H1 (cell line): ENCODE measurements at regions not wholly inside any gene's neighbourhood (a gene's known extent, or its start where the extent isn't known, plus 50 kb on each side); places are given as distances from the start of the nearest gene placed in this dataset.

Experiments
- CTCF ChIA-PET: fragments of 300-600 bp; sonication (Branson Sonifier 250); formaldehyde crosslinking; loops from one replicate; lab custom pipeline; 2021; ENCODE audit not compliant: partially characterized antibody; lab: Charles Lee
- POLR2A ChIA-PET: fragments of 300-600 bp; sonication (Branson Sonifier 250); formaldehyde crosslinking; loops from one replicate; lab custom pipeline; 2021; ENCODE audit warnings: inconsistent platforms; ENCODE audit not compliant: partially characterized antibody; lab: Charles Lee
- DNase-seq, 2 experiments: peaks; one replicate each; pipeline versions ENCODE4 v3.0.0 to v3.0.0-alpha.2; 2010 to 2022; ENCODE audit warnings: low spot score in 2 of 2, low read depth in 1 of 2, mixed read lengths in 1 of 2
- FAIRE-seq: peaks from 2 replicates; lab custom pipeline; 2011; peaks lifted over from hg19 to GRCh38; lab: Jason Lieb, UNC
- H2AFZ ChIP-seq: 2 replicates; pipeline ENCODE4 v1.8.1; 2012; ENCODE audit warnings: low read length, inconsistent platforms
- H2AK5ac ChIP-seq: 2 replicates; pipeline ENCODE4 v1.6.1; 2013; ENCODE audit warnings: low read depth, low read length
- H2BK120ac ChIP-seq: replicated peaks from 2 replicates; pipeline ENCODE3; 2013; ENCODE audit warnings: low read depth, low read length, inconsistent platforms
- H2BK12ac ChIP-seq: 2 replicates; pipeline ENCODE4 v1.6.1; 2013; ENCODE audit warnings: low read depth, low read length
- H2BK15ac ChIP-seq: 2 replicates; pipeline ENCODE4 v1.6.1; 2013; ENCODE audit warnings: low read length
- H2BK20ac ChIP-seq: 2 replicates; pipeline ENCODE4 v1.6.1; 2013; ENCODE audit warnings: low read length
- H2BK5ac ChIP-seq: 2 replicates; pipeline ENCODE4 v1.6.1; 2013; ENCODE audit warnings: low read depth, low read length
- H3K14ac ChIP-seq: 2 replicates; pipeline ENCODE4 v1.6.1; 2013; ENCODE audit warnings: inconsistent platforms; ENCODE audit not compliant: insufficient read length
- H3K18ac ChIP-seq: 2 replicates; pipeline ENCODE4 v1.6.1; 2013; ENCODE audit warnings: low read length; ENCODE audit errors: extremely low read depth
- H3K23ac ChIP-seq: 2 replicates; pipeline ENCODE4 v1.6.1; 2013; ENCODE audit warnings: inconsistent platforms; ENCODE audit not compliant: insufficient read length
- H3K23me2 ChIP-seq: 2 replicates; pipeline ENCODE4 v1.6.1; 2013; ENCODE audit warnings: low read depth, low read length
- H3K27ac ChIP-seq: 2 replicates; pipeline ENCODE4 v1.6.1; 2011; ENCODE audit warnings: low read depth, low read length, inconsistent platforms
- H3K27me3 ChIP-seq, 4 experiments: replicated peaks in 1 of 4; 1 replicate in 1 of 4; 2 replicates in 3 of 4; pipeline versions ENCODE4 v1.6.1 to v1.8.1; 2011 to 2013; ENCODE audit warnings: low read length in 3 of 4, mild to moderate bottlenecking in 3 of 4, inconsistent platforms in 2 of 4, mixed read lengths in 2 of 4, moderate library complexity in 1 of 4; ENCODE audit not compliant: control insufficient read depth in 3 of 4, insufficient read depth in 3 of 4; ENCODE audit errors: extremely low read depth in 1 of 4
- H3K36me3 ChIP-seq, 4 experiments: 2 replicates each; pipeline versions ENCODE4 v1.6.1 to v1.8.1; 2011 to 2013; ENCODE audit warnings: mild to moderate bottlenecking in 4 of 4, low read length in 3 of 4, moderate library complexity in 2 of 4, control low read depth in 1 of 4, inconsistent platforms in 1 of 4; ENCODE audit not compliant: insufficient read depth in 4 of 4, control insufficient read depth in 2 of 4
- H3K4ac ChIP-seq: replicated peaks from 2 replicates; pipeline ENCODE3; 2013; ENCODE audit warnings: low read length, low read depth, mixed read lengths, inconsistent platforms; ENCODE audit not compliant: insufficient read length
- H3K4me1 ChIP-seq, 4 experiments: replicated peaks in 1 of 4; 1 replicate in 1 of 4; 2 replicates in 3 of 4; pipeline versions ENCODE4 v1.6.1 to v1.8.1; 2011 to 2013; ENCODE audit warnings: low read length in 3 of 4, inconsistent platforms in 2 of 4, mixed read lengths in 1 of 4; ENCODE audit not compliant: insufficient read depth in 4 of 4, control insufficient read depth in 3 of 4
- H3K4me2 ChIP-seq, 2 experiments: 2 replicates each; pipeline versions ENCODE4 v1.6.1 to v1.8.1; 2011 to 2013; ENCODE audit warnings: low read depth in 2 of 2, low read length in 2 of 2, control low read depth in 1 of 2, inconsistent platforms in 1 of 2, mild to moderate bottlenecking in 1 of 2; ENCODE audit not compliant: insufficient read depth in 1 of 2
- H3K4me3 ChIP-seq, 4 experiments: fragments of 200-600, 300-600 bp in 1 of 4; sonication (generic), shearing (Covaris generic), sonication (Bioruptor Twin) in 1 of 4; 2 replicates each; pipeline versions ENCODE4 v1.5.1 to v1.8.1; 2011 to 2016; ENCODE audit warnings: low read length in 4 of 4, low read depth in 3 of 4, control low read depth in 2 of 4, inconsistent platforms in 2 of 4, mild to moderate bottlenecking in 2 of 4, mixed read lengths in 1 of 4, moderate library complexity in 1 of 4; ENCODE audit not compliant: insufficient read depth in 2 of 4; ENCODE audit errors: extremely low read depth in 1 of 4
- H3K56ac ChIP-seq: replicated peaks from 2 replicates; pipeline ENCODE3; 2013; ENCODE audit warnings: low read depth, mild to moderate bottlenecking, mixed read lengths, low read length, inconsistent platforms; ENCODE audit not compliant: insufficient read length
- H3K79me1 ChIP-seq: 2 replicates; pipeline ENCODE4 v1.6.1; 2013; ENCODE audit warnings: low read depth, low read length, control low read depth
- H3K79me2 ChIP-seq, 2 experiments: 2 replicates each; pipeline versions ENCODE4 v1.6.1 to v1.8.1; 2012 to 2013; ENCODE audit warnings: low read length in 2 of 2, mild to moderate bottlenecking in 2 of 2, inconsistent platforms in 1 of 2; ENCODE audit not compliant: insufficient read depth in 2 of 2, control insufficient read depth in 1 of 2
- H3K9ac ChIP-seq, 4 experiments: replicated peaks in 1 of 4; 1 replicate in 1 of 4; 2 replicates in 3 of 4; pipeline versions ENCODE4 v1.6.1 to v1.8.1; 2011 to 2013; ENCODE audit warnings: low read depth in 3 of 4, low read length in 3 of 4, control low read depth in 2 of 4, mild to moderate bottlenecking in 2 of 4, moderate library complexity in 2 of 4, inconsistent platforms in 1 of 4; ENCODE audit errors: extremely low read depth in 1 of 4
- H3K9me3 ChIP-seq, 2 experiments: 2 replicates each; pipeline versions ENCODE4 v1.6.1 to v1.8.1; 2012 to 2013; ENCODE audit warnings: mild to moderate bottlenecking in 2 of 2, moderate library complexity in 2 of 2, control low read depth in 1 of 2, inconsistent platforms in 1 of 2, low read depth in 1 of 2, low read length in 1 of 2, mixed read lengths in 1 of 2; ENCODE audit not compliant: insufficient read depth in 2 of 2
- H4K20me1 ChIP-seq, 2 experiments: replicated peaks in 1 of 2; 2 replicates each; pipeline versions ENCODE3 to v1.8.1; 2011 to 2013; ENCODE audit warnings: inconsistent platforms in 2 of 2, low read length in 2 of 2, mild to moderate bottlenecking in 1 of 2; ENCODE audit not compliant: insufficient read depth in 2 of 2, control insufficient read depth in 1 of 2
- H4K5ac ChIP-seq: 2 replicates; pipeline ENCODE4 v1.6.1; 2013; ENCODE audit warnings: low read length, low read depth, mixed read lengths, inconsistent platforms; ENCODE audit not compliant: insufficient read length
- H4K8ac ChIP-seq: 2 replicates; pipeline ENCODE4 v1.8.0; 2013; ENCODE audit warnings: mild to moderate bottlenecking, moderate library complexity, low read length, inconsistent platforms; ENCODE audit not compliant: insufficient read depth; ENCODE audit errors: extremely low read depth
- H4K91ac ChIP-seq: replicated peaks from 2 replicates; pipeline ENCODE3; 2013; ENCODE audit warnings: low read length, mixed read lengths, inconsistent platforms; ENCODE audit not compliant: insufficient read length
- CBX8 ChIP-seq: fragments of 300-800, 300-1000 bp; sonication (generic); IDR thresholded peaks from 2 replicates; pipeline ENCODE4 v1.7.1; 2016; ENCODE audit warnings: low read depth, low read length, borderline replicate concordance
- CTCF ChIP-seq, 3 experiments: IDR thresholded peaks; 1 replicate in 2 of 3; 2 replicates in 1 of 3; pipeline versions ENCODE4 v1.5.1 to v1.6.1; 2011; ENCODE audit warnings: low read length in 3 of 3, mild to moderate bottlenecking in 3 of 3, inconsistent platforms in 2 of 3, low read depth in 1 of 3, moderate library complexity in 1 of 3; ENCODE audit not compliant: insufficient read depth in 1 of 3; ENCODE audit errors: control extremely low read depth in 1 of 3
- JUN ChIP-seq: IDR thresholded peaks from 2 replicates; pipeline ENCODE4 v1.6.1; 2011; ENCODE audit warnings: low read depth, mild to moderate bottlenecking, improper control_type of control experiment, low read length
- POLR2A ChIP-seq, 2 experiments: IDR thresholded peaks; 1 replicate in 1 of 2; 2 replicates in 1 of 2; pipeline ENCODE4 v1.6.1; 2011; ENCODE audit warnings: low read depth in 2 of 2, low read length in 2 of 2, mild to moderate bottlenecking in 2 of 2; ENCODE audit errors: control extremely low read depth in 1 of 2
- POLR2AphosphoS5 ChIP-seq: IDR thresholded peaks from 2 replicates; pipeline ENCODE4 v1.6.1; 2011; ENCODE audit warnings: low read depth, low read length
- RAD21 ChIP-seq, 2 experiments: IDR thresholded peaks in 1 of 2; conservative IDR thresholded peaks in 1 of 2; 2 replicates each; pipeline ENCODE4 v1.6.1; 2011; ENCODE audit warnings: low read depth in 2 of 2, low read length in 2 of 2, improper control_type of control experiment in 1 of 2, inconsistent platforms in 1 of 2, mild to moderate bottlenecking in 1 of 2, moderate library complexity in 1 of 2
- WGBS, 2 experiments: shearing (Covaris generic) in 1 of 2; methylation state at CpG; one replicate each; pipeline versions ENCODE4 v1.1.6 to v1.1.7; 2013 to 2015; ENCODE audit warnings: low lambda C conversion rate in 2 of 2, mixed read lengths in 2 of 2, inconsistent platforms in 1 of 2, low coverage in 1 of 2, missing lambda C conversion rate in 1 of 2; ENCODE audit not compliant: insufficient replicate concordance in 2 of 2, insufficient coverage in 1 of 2, insufficient read length in 1 of 2; ENCODE audit errors: extremely low coverage in 1 of 2, missing lambda C conversion rate in 1 of 2; 5-methylcytosine and 5-hydroxymethylcytosine counted together
- TF ChIP-seq, protein P1 (sequence below): IDR thresholded peaks from 2 replicates; pipeline ENCODE4 v1.6.1; 2012; ENCODE audit warnings: low read length, inconsistent platforms

DNA sequence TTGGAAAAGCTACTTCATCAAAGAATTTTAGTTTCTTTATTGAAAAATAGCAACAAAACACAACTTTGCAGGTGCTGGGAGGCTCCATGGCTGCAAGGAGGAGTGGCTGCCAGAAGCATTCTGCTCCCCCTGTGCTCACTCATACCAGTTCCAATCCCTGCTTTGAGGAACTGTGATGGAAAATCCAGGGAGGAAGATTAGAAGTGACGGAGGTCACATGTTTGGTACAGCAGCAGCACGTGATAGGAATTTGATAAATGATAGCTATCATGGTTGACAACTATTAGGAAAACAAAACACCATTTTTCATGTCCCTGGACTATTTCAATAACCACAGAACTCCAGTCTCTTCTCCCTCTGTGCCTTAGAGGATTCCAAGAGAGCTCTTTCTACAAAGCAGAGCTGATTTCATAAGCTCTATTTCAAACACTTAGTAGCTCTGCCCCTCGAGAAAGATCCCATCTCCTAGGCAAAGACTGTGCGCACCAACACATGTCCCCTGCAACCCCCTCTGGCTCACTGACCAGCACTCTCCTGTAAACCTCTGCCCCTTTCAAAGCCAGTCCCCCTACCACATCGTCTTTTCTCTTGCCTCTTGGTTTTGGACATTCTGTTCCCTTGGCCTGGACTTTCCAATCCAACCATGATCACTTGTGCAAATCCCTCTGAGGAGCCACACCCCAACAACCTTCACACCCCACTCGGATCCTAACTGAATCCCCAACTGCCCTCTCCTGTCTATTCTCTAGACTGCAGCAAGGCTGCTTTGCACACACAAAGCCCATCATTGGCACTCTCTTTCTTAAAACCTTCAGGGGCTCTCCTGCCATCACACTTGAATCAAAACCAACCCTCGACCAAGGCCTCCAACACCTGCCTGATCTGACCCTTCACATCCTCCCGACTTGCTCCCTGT lies 352.4 kb upstream of the PKDCC start:
- Histone ChIP-seq H2AK5ac (no peak overlapping the region), H3K23ac (no peak overlapping the region), H2AFZ (peak overlapping the region; percentile 83; the same call in 1 of the 2 replicates), H3K14ac (no peak overlapping the region), H2BK20ac (no peak overlapping the region), H2BK5ac (no peak overlapping the region), H2BK120ac (no peak overlapping the region), H2BK15ac (no peak overlapping the region), H3K4me2 (no peak overlapping the region), H3K27me3 (no peaks in the 10 kb centered on the region), H3K23me2 (no peaks in the 10 kb centered on the region), H3K9ac (no peak overlapping the region), H3K9me3 (no peaks in the 10 kb centered on the region), H4K20me1 (no peaks in the 10 kb centered on the region), H3K36me3 (no peaks in the 10 kb centered on the region), H3K4ac (no peak overlapping the region), H2BK12ac (no peak overlapping the region), H3K56ac (no peak overlapping the region), H3K4me3 (no peak overlapping the region), H3K27ac (no peak overlapping the region), H4K5ac (no peak overlapping the region), H3K18ac (no peak overlapping the region), H3K79me2 (no peaks in the 10 kb centered on the region), H4K91ac (no peak overlapping the region), H3K79me1 (no peaks in the 10 kb centered on the region), H4K8ac (no peak overlapping the region; the same call in 1 of the 2 replicates), H3K4me1 (peaks cover 0 to 2% (median 0%) of the 10 kb centered on the region in 4 experiments; a peak in 1 of 7 replicates)
- POLR2A ChIA-PET = no interaction called here
- CTCF ChIA-PET = interaction anchor here (0.7 to 7.3 kb wide), 15 partner anchors 15 to 296 kb away, joined by 3 to 115 read pairs (median 3); no protein-coding TSS in a partner anchor
- FAIRE-seq (no peak), DNase-seq (no peak)
- 78% methylated on average over 8 of the region's 8 CpGs; no CpG with 5 or more reads in 1 of the 2 experiments for WGBS, 2 experiments
- TF ChIP-seq POLR2A (IDR thresholded peaks at IDR 0.05; ENCODE audit: control extremely low read depth in 1 of 2, low read depth in 2 of 2, low read length in 2 of 2) (no peak), POLR2AphosphoS5 (no peak), RAD21 (IDR thresholded peaks at IDR 0.05 in 1 of 2, conservative IDR thresholded peaks at IDR 0.05 in 1 of 2; ENCODE audit: low read depth in 2 of 2, low read length in 2 of 2) (peak; percentile 49 to 59), JUN (no peak), CTCF (IDR thresholded peaks at IDR 0.05; ENCODE audit: control extremely low read depth in 1 of 3, insufficient read depth in 1 of 3, low read depth in 1 of 3, low read length in 3 of 3) (peak; percentile 5 to 37 (median 26); a peak in 3 of 4 replicates), CBX8 (no peak)
- TF ChIP-seq, protein P1, sequence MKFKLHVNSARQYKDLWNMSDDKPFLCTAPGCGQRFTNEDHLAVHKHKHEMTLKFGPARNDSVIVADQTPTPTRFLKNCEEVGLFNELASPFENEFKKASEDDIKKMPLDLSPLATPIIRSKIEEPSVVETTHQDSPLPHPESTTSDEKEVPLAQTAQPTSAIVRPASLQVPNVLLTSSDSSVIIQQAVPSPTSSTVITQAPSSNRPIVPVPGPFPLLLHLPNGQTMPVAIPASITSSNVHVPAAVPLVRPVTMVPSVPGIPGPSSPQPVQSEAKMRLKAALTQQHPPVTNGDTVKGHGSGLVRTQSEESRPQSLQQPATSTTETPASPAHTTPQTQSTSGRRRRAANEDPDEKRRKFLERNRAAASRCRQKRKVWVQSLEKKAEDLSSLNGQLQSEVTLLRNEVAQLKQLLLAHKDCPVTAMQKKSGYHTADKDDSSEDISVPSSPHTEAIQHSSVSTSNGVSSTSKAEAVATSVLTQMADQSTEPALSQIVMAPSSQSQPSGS = no peak
